ENCODE measurements at regions not wholly inside any gene's neighbourhood (a gene's known extent, or its start where the extent isn't known, plus 50 kb on each side); places are given as distances from the start of the nearest gene placed in this dataset.

DNA sequence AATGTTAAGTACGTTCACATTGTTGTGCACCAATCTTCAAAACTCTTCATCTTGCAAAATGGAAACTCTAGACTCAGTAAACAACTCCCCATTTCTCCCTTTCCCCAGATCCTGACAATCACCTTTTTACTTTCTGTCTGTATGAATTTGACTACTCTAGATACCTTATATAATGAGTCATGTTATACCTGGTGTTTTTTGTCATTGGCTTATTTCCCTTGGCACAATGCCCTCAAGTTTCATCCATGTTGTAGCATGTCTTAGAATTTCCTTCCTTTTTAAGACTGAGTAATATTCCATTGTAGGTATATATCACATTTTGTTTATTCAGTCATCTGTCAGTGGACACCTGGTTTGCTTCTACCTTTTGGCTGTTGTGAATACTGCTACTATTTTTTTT is 399.5 kb downstream of the LMO4 start:
- no peak for TF ChIP-seq ISL1 (CRISPR knock-in tag; IDR thresholded peaks at IDR 0.05)
- TF ChIP-seq, protein P1, sequence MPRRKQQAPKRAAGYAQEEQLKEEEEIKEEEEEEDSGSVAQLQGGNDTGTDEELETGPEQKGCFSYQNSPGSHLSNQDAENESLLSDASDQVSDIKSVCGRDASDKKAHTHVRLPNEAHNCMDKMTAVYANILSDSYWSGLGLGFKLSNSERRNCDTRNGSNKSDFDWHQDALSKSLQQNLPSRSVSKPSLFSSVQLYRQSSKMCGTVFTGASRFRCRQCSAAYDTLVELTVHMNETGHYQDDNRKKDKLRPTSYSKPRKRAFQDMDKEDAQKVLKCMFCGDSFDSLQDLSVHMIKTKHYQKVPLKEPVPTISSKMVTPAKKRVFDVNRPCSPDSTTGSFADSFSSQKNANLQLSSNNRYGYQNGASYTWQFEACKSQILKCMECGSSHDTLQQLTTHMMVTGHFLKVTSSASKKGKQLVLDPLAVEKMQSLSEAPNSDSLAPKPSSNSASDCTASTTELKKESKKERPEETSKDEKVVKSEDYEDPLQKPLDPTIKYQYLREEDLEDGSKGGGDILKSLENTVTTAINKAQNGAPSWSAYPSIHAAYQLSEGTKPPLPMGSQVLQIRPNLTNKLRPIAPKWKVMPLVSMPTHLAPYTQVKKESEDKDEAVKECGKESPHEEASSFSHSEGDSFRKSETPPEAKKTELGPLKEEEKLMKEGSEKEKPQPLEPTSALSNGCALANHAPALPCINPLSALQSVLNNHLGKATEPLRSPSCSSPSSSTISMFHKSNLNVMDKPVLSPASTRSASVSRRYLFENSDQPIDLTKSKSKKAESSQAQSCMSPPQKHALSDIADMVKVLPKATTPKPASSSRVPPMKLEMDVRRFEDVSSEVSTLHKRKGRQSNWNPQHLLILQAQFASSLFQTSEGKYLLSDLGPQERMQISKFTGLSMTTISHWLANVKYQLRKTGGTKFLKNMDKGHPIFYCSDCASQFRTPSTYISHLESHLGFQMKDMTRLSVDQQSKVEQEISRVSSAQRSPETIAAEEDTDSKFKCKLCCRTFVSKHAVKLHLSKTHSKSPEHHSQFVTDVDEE (CRISPR knock-in tag; IDR thresholded peaks at IDR 0.05): no peak
- no peak for TF ChIP-seq ZNF565 (CRISPR knock-in tag; conservative IDR thresholded peaks at IDR 0.05; ENCODE audit: low read depth)
- TF ChIP-seq, protein P2, sequence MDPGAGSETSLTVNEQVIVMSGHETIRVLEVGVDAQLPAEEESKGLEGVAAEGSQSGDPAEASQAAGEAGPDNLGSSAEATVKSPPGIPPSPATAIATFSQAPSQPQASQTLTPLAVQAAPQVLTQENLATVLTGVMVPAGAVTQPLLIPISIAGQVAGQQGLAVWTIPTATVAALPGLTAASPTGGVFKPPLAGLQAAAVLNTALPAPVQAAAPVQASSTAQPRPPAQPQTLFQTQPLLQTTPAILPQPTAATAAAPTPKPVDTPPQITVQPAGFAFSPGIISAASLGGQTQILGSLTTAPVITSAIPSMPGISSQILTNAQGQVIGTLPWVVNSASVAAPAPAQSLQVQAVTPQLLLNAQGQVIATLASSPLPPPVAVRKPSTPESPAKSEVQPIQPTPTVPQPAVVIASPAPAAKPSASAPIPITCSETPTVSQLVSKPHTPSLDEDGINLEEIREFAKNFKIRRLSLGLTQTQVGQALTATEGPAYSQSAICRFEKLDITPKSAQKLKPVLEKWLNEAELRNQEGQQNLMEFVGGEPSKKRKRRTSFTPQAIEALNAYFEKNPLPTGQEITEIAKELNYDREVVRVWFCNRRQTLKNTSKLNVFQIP (CRISPR knock-in tag; IDR thresholded peaks at IDR 0.05; ENCODE audit: borderline replicate concordance, low read depth): no peak
- TF ChIP-seq ZNF70 (CRISPR knock-in tag; IDR thresholded peaks at IDR 0.05): no peak
- TF ChIP-seq ZFP3 (CRISPR knock-in tag; IDR thresholded peaks at IDR 0.05): no peak
- TF ChIP-seq BACH2 (CRISPR knock-in tag; IDR thresholded peaks at IDR 0.05; ENCODE audit: borderline replicate concordance): no peak
- TF ChIP-seq OSR1 (CRISPR knock-in tag; IDR thresholded peaks at IDR 0.05): no peak
- TF ChIP-seq PPARA (CRISPR knock-in tag; IDR thresholded peaks at IDR 0.05; ENCODE audit: borderline replicate concordance): no peak
- no peak for TF ChIP-seq TCF4 (CRISPR knock-in tag; IDR thresholded peaks at IDR 0.05; ENCODE audit: borderline replicate concordance)
